NCI-H2029 (cell line): ENCODE measurements at regions not wholly inside any gene's neighbourhood (a gene's known extent, or its start where the extent isn't known, plus 50 kb on each side); places are given as distances from the start of the nearest gene placed in this dataset.
A peak's percentile ranks its signal among the peaks of the same experiment; 100 is the strongest.

ENCODE experiments used
- DNase-seq: peaks from one replicate; lab custom pipeline; 2025; lab: John Stamatoyannopoulos, UW

DNA sequence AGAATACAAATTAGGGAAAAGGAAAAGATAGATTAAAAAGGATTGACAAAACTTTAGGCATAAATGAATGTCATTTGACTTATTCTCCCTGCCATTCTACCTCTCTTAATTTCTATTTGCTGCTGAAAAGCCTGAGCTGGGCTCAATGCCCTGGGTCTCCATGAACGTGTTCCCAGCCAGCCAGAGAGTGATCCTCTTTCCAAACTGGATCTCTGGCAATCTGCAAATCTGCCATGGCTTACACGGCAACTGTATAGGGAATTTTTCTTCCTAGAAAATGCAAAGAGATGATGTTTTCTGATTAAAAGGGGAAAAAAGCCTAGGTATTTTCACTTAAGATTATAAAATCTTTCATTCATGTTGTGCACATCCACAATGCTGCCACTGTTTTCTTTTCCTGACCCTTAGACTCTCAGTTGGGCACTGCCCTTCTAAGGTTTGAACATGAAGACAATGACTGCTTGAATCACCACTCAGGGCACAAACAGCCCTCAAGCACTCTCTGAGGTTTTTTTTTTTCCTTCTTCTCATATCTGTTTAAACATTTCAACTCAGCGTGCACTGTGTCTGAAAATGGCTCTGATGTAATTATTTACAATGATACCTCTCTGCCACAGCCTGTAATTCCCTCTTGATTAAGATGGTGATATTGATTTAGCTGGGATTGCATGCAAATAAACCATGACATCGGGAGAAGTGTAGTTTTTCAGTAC lies 60.3 kb downstream of the DACT1 start:
- DNase-seq: peak; percentile 87

DNA sequence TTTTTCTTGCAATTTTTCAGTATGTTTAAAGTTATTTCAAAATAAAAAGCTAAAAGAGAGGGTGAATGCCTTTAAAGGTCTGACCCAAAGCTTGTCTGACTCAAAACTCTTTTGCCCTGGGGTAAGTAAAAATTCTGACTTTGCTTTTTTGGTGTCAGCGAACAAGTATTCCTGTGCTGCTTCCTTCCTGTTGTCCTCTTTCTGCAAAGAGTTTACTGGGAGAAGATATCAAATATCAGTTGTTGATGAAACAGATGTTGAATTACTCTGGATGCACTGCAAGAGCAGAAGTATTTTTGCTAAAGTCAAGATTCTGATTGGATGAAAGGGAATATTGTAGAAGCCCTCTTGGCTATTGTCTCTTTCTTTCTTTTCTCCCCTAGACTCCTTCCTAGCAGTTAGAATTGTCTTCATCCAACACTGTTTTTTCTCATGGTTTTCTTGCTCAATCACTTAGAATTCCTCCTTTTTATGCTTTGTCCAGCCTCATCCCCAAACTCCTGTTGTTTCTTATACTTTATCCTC lies 62.0 kb downstream of the DACT1 start:
- DNase-seq: no peak

DNA sequence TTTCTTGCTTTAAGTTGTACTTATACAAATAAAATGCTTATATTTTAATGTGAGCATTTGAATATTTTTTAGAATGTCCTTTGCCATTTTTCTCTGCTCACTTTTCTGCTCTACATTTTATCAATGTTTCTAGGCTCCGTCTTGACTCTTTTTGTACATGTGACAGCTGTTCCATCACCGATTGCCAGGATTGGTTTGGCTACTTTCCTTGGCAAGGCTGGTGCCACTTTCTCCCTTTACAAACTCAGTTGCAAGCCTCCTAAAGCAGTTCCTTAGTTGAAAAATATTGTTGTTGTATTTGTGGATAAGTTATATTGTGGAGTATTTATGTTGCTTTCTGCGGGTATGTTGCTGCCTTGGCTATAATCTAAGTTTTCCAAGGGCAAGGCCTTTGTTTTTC lies 63.4 kb downstream of the DACT1 start:
- DNase-seq: no peak

DNA sequence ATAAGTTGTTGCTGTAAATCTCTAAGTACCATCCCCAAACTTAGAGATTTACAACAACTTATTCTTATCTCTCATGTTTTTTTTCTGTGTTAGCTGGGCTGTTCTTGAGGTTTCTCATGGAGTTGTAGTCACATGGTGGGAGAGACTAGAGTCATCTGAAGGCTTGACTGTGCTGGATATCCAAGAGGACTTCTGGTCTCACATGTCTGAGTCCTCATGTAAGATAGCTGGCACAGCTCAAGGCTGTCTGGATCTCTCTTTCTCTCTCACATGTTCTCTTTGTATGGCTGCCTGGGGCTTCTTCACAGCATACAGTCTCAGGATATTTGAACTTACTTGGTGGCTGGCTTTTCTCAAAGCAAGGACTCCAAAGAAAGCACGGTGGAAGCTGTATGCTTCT lies 63.8 kb downstream of the DACT1 start:
- no peak for DNase-seq

DNA sequence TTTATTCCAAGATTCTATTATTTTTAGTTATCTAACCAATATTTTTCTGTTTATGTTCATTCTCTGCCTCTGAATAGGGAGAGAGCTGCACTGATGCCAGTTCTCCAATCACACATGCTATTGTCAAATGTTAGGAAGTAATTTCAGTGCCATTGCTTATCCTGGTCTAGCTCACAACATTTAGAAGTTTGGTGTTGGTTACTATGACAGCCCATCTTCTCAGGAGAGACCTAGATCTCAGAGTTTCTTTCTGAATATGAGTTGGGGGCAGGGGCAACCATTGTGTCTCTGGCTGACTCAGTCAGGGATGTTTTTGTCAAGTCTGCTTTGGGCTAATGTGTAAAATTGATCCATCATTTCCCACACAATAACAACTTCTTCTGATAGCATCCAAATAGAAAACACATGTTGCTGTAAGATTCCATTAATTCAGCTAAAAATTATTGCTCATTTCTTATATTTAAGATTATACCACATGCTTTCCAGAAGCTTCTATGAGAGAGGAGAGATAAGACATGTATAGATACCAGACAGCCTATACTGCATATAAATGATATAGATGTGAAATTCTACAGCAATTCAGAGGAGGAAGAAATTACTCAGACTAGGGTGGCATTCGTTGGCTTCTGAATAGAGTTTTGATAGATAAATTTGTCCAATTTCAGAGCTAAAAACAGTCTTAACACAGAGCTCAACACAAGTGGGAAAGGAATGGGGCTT lies 64.8 kb downstream of the DACT1 start:
- no peak for DNase-seq

DNA sequence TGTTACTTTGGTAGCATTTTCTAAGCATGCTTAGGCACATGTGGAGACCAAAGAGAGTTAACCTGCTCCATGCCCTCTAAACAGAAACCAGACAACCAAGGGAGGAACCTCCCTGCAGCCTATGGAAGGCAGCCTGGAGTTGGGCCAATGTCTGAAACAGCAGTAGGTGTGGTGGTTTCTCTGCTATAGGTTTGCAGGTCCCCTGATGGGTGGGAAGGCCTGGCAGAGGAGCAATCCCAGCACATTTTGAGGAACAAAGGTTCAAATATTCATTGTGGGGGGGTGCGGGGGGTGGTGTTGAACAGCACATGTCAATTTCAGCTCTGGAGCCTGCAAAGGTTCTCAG lies 65.4 kb downstream of the DACT1 start:
- DNase-seq: no peak

DNA sequence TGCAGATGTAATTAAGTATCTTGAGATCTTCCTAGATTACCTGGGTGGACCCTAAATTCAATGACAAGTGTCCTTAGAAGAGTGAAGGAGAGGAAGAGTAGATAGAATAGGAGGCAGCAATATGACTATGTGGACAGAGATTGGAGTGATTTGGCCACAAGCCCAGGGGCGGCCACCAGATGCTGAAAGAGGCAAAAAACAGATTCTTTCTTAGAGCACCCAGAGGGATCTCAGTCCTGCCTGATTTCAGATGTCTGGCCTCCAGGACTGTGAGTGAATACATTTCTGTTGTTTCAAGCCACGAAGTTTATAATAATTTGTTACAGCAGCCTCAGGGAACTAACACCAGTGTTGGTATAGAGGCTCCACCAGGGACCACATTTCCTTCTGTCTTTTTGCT lies 67.3 kb downstream of the DACT1 start:
- no peak for DNase-seq

DNA sequence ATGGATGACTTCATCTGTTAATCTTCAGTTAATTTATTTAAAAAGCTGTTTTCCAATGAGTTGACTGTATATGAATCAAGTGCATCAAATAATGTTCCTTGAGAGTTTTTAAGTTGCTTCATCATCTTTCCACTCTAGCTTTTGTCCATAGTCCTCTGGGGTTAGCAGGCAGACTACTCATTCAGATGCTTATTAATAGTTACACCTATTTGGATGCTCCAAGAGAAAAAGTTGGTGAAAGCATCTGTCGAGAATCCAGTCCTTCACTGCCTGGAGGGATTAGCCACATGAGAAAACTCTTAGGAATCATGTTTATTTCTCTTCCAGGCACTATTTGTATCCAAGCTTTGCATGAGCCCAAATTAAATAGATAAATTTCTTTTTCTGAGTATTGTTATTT lies 70.2 kb downstream of the DACT1 start:
- no peak for DNase-seq

DNA sequence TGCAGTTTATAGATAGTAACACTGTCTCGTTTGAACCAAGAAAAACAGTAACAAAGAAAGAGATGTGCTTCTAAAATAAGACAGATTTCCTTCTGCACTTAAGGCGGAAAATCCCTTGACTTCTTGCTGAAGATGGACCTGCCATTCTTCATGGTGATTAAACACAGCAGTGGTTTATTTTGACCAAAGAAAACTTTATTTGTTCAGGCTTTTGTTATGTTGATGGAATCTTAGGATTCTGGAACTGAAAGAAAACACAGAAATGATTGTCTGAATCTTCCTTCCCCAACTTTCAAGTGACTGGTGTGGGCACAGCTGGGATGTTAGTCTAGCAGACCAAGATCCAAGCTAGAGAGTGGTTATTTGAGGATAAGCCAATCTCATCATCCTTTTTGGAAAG lies 72.2 kb downstream of the DACT1 start:
- no peak for DNase-seq

DNA sequence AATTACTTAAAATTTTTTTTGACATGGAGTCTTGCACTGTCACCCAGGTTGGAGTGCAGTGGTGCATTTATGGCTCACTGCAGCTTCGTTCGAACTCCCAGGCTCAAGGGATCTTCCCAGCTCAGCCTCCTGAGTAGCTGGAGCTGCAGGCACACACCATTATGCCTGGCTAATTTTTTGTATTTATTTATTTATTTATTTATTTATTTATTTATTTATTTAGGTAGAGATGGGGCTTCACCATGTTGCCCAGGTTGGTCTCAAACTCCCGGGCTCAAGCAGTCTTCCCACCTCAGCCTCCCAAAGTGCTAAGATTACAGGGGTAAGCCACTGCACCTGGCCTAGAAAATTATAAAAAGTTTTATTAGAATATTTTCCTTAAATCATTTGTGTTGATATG lies 73.6 kb downstream of the DACT1 start:
- DNase-seq: no peak

DNA sequence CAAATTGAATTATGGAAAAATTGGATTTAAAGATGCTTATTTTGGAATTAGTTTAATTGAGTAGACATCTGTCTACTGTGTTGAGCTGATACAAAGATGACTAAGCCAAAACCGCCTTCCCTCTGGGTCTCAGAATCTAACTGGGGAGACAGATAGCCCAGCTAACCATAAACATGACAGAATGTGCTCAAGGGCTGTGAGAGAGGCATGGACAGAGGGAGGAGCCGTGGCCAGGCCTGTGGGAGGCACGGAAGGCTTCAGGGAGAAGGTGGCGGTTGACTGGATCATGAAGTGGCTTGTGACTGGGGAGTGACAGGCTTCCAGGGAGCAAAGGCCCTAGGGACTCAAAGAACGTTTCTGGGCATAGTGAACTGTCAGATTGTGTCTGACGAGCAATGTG lies 74.6 kb downstream of the DACT1 start:
- no peak for DNase-seq

DNA sequence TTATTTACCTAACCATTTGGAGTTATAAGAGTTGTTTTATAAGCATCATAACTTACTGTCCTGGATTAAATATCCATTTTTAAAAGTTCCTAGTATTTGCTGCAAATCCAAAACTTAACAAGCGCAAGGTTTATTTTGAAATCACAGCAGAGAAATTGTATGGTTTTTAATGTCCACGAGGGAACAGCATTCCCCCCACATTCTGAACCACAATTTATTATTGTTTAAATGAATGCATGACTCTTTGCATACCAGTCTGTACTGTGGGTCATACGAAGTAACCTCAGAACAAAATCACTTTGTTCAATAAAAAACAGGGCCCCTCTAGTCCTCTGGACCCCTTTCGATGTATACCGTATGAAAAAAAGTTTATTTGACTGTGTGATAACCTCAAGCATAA lies 75.9 kb downstream of the DACT1 start:
- DNase-seq: no peak

DNA sequence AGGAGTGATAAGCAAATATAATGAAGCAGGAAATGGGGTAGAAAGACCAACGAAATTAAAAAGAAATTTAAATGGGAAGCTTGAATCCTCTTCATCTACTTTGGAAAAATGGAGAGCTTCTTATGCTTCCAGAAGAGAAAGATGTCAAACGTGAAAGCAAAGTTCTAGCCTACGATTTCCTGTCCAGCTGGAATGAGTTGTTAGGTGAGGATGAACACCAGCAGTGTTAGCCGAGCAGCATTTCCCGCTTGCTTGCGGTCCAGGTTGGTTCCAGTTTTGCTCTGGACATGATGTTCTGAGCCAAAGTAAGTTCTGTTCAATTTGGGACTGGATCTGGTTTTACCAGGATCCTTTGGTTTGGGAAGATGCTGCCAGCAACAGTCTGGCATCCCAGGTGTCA lies 78.9 kb downstream of the DACT1 start:
- DNase-seq: no peak

DNA sequence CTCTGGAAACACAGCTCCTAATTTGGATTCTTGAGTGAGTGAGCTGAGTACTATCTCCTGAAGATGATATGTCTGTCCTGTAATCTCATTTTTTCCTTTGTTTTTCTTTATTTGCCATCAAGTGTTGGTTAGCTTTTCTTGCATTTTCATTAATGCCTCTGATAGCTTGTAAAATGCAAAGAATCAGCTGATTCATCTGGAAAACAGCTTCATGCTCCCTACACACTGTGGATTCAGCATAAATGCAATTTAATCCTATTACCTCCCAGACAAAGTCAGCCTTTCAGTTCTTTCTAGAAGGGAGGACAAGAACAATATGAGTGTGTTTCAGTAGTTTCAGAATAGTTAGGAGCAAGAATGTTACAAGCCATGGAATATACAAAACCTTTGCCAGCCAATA lies 79.4 kb downstream of the DACT1 start:
- no peak for DNase-seq

DNA sequence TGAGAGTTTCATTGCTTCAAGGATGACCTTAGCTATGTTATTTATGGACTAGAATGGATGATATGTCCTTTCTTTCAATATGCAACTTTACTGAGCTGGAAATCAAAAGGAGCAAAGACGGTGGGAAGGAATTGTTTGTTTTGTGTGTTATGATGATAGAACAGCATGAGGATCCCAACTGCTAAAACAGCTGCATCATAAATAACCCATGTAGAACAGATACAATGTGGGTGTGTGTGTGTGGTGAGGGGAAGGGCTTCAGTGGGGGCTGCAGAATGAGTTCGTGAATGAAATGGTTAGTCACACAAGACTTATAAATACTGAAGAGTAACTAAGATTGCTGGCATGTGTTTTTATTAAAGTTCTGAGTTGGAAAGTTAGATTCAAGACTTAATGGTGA lies 80.1 kb downstream of the DACT1 start:
- DNase-seq: no peak

DNA sequence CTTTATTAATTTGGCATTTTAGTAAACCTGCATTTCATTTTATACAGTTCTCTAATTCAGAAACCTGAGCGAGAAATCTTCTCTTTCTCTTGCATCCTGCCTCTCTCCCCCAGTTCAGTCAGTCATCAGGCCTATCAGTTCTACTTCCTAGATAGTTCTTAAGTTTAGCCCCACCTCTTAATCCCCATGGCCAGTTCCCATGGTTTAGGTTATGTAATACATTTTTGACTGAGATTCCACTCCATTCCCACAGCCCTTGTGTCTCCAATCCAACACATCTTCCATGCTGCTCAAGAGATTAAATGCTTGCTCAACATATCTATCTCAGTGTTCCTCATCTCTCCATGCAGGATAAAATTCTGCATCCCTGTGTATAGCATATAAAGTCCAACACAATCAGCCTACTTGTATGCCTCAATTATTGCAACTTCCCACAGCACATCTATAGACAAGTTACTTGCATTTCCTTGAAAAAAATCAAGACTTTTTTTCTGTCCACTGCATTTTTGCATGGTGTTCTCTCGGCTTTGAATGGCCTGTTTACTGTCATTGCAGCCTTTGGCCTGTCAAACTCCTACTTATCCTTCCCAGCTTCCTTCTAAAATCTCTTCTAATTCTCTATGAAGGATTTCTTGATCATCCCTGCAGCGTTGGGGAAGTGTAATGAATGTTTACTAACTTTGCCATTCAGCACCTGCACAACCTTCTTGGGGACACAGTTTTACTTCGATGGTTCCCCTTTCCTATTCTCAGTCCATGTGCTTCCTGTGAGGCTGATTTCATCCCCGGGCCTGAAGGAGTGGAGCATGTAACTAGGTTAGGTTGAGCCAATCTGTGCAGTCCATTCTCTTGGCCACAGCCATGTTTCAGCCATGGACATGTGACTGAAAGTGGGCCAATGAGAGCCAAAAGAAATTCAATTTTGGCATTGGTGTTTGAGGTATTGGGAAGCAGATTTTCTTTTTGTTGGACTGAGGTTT lies 80.8 kb downstream of the DACT1 start:
- no peak for DNase-seq

DNA sequence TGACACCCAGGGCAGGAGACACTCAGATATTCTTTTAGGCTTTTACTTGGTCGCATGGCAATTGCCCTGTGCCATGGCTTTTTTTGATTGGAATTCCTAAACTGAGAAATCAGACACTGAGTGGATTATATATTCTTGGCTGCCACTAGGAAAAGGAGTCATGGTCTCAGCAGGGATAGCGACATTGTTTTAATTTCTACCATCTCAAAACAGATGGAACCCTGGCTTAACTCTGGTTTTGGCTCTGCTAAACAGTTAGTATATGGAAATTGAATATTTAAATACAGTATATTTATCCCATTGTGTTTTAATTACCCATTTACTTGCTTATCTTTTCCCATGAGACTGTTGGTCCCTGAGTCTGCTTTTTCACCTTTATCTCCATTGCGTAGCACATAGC lies 84.0 kb downstream of the DACT1 start:
- DNase-seq: no peak

DNA sequence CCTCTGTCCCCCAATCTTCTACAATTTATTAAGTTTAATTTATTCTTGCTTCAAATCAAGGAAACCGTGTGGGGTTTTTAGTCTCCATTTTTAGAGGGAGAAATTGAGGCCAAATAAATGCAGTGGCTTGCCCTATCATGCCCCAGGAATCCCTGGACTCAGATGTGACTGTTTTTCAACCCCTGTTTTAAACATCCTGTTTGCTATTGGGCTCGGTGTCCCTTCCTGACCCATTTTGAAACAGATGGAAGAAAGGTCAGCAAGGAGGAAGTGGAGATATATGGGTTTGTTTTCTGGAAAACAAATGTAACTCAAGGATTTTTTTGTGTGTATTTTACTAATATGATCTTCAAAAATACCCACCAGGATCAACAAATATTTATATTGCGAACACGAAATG lies 84.7 kb downstream of the DACT1 start:
- DNase-seq: no peak

DNA sequence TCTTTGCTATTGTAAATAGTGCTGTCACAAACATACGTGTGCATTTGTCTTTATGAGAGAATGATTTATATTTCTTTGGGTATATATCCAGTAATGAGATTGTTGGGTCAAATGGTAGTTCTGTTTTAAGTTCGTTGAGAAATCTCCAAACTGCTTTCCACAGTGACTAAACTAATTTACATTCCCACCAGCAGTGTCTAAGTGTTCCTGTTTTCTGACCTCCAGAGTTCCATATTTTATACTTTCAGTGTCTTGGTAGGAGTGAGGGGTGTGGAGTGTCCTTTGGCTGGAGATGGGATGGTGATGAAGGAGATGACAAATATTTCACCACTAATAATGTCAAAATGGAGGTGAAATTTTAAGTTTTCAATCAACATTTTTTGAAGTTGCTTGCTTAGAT lies 86.4 kb downstream of the DACT1 start:
- no peak for DNase-seq

DNA sequence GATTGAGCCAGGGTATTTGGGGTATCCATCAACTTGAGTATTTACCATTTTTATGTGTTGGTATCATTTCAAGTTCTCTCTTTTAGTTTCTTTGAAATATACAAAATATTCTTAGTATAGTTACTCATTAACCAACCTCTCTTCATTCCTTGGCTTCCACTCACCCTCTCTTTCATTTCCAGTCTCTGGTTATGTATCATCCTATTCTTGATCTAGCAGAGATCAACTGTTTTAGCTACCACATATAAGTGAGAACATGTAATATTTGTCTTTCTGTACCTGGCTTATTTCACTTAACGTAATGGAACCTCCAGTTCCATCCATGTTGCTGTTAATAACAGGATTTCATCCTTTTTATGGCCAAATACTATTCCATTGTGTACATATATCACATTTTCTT lies 86.9 kb downstream of the DACT1 start:
- no peak for DNase-seq

DNA sequence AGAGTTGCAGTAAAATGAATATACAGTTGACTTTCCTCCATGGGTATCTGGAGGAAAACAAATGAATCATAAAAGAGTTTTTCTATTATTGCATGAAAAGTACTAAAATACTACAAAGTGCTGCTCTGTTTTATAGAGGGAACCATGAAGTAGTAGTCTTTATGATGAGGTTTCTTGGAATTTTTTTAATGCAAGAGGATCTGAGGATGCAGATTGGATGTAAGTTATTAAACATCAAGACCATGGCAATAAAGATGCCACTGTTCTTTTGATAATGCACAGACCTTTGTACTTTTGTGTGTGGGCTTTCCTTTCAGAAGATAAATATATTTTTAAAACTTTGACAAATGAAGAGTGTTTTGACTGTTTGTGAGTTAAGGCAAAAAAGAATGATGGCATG lies 87.5 kb downstream of the DACT1 start:
- no peak for DNase-seq

DNA sequence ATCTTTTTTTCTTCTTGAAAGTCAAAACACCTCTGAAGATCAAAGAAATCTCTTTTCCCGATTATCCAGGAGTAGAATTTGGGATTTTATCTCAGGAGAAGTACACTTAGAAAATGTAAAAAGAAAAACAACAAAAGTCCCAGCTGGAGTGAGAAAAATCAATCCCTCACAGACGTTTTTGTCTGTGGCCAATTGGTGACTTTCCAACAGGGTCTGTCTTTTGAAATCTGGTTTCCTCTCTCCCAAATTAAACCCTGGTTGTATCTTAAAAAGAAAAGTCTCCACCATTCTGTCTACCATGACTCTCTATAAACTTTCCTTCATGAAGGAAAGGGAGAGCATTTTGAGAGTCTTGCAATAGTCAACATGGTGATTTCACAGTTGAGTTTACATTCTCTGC lies 88.1 kb downstream of the DACT1 start:
- no peak for DNase-seq
